ENCODE measurements at regions not wholly inside any gene's neighbourhood (a gene's known extent, or its start where the extent isn't known, plus 50 kb on each side); places are given as distances from the start of the nearest gene placed in this dataset.
A peak's percentile ranks its signal among the peaks of the same experiment; 100 is the strongest.

GRCh38 chr16:16850274-16850673, 471.3 kb downstream of the NPIPA7 start:
- Histone ChIP-seq H3K36me3 (no peaks in the 10 kb centered on the region), H3K9me3 (no peaks in the 10 kb centered on the region), H3K27me3 (no peaks in the 10 kb centered on the region), H3K4me1 (no peaks in the 10 kb centered on the region), H3K27ac (no peak overlapping the region), H3K4me3 (no peak overlapping the region)
- WGBS, 2 donors: 71 to 73% methylated on average over 5 of the region's 5 CpGs
- DNase-seq (ENCODE audit: low spot score in 2 of 2): no peak
- TF ChIP-seq CTCF (IDR thresholded peaks at IDR 0.05) (no peak), EP300 (IDR thresholded peaks at IDR 0.05) (no peak), POLR2A (IDR thresholded peaks at IDR 0.05) (no peak)

DNA sequence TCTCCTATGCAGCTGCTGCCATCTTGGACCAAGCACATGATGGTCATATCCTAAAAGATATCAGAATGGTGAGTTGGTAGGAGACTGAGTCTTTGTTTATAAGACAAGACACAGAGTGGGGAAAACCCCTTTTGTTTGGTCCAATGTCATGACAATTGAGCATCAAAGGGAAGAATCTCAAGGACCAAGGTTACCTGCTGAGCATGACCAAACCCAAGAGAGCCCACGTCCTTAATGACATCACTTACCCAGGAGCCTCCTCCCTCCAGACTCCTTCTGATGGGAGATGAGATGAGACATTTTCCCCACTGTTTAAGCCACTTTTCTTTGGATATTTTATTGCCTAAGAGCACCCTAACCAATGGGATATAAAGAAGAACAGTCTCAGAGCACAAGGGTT, 478.1 kb downstream of the NPIPA7 start:
- WGBS, 2 donors: 0% methylated on average over 1 of the region's 1 CpG
- no peak overlapping the region for H3K4me3 ChIP-seq

DNA sequence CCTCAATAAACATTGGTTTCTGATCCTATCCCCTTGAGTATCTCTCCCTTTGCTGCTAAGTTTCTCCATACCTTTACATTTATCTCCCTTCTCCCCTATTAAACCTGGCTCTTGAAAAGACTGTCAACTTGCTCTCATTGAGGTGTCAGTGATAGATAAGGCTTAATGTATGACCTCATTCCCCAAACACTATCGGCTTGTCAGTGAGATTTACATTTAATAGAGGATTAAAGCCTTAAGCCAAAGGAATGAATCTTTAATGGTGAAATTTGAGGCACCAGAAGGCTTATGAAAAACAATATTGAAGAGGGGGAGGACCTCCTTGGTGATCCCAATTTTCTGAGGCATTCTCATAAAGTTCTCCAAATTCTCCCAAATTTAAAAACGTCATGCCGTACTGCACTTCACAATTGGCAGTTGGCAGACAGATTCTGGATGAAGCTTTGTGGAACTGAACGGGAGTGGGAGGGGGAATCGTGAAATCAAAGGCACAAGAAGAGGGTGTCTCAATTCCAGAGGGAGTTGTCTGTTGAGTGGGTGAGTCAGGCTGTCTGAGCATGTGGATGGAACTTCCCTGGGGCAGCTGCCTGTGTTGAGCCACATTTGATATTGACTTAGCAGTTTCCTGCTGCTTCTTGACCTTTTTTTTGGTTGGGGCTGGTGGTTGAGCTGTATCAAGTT, 478.8 kb downstream of the NPIPA7 start:
- no peak for DNase-seq (ENCODE audit: low spot score in 2 of 2)

More for the DNA sequence above, 478.1 kb downstream of the NPIPA7 start:
- Histone ChIP-seq H3K27me3 (no peaks in the 10 kb centered on the region), H3K36me3 (no peaks in the 10 kb centered on the region), H3K9me3 (no peaks in the 10 kb centered on the region), H3K27ac (no peak overlapping the region), H3K4me1 (no peaks in the 10 kb centered on the region)
- no peak for DNase-seq (ENCODE audit: low spot score in 2 of 2)
- TF ChIP-seq EP300 (IDR thresholded peaks at IDR 0.05) (no peak), CTCF (IDR thresholded peaks at IDR 0.05) (no peak), POLR2A (IDR thresholded peaks at IDR 0.05) (no peak)

DNA sequence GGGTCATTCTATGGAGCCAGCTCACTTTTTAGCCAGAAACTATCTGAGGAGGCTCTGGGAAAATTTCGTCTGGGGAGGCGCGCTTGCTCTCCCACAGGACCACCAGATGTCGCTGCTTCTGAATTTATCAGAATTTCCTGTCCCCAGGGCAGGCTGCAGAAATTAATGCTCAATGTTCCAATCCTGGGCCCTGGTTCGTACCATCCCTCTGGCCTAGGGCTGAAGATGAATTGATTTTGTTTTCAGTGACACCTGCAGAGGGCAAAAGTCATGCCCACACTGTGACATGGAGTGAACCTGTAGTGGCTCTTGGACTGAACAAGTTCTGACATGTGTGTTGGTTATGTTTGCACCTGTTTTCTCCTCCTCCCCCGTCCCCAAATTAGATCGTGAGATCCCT, 482.6 kb downstream of the NPIPA7 start:
- TF ChIP-seq EP300 (IDR thresholded peaks at IDR 0.05) (no peak), POLR2A (IDR thresholded peaks at IDR 0.05) (no peak), CTCF (IDR thresholded peaks at IDR 0.05) (peak; percentile 52 to 72 (median 58))
- 21 to 25% methylated on average over 7 of the region's 7 CpGs for WGBS, 2 donors
- Histone ChIP-seq H3K4me3 (no peak overlapping the region), H3K9me3 (no peaks in the 10 kb centered on the region), H3K27me3 (no peaks in the 10 kb centered on the region), H3K4me1 (no peaks in the 10 kb centered on the region), H3K27ac (no peak overlapping the region), H3K36me3 (no peaks in the 10 kb centered on the region)
- peak in 1 of 2 donors; percentile 45 for DNase-seq (ENCODE audit: low spot score in 2 of 2)

More for the DNA sequence above, 478.8 kb downstream of the NPIPA7 start:
- Histone ChIP-seq H3K27ac (no peak overlapping the region), H3K36me3 (no peaks in the 10 kb centered on the region), H3K27me3 (no peaks in the 10 kb centered on the region), H3K9me3 (no peaks in the 10 kb centered on the region), H3K4me3 (no peak overlapping the region), H3K4me1 (no peaks in the 10 kb centered on the region)
- TF ChIP-seq EP300 (IDR thresholded peaks at IDR 0.05) (no peak), CTCF (IDR thresholded peaks at IDR 0.05) (no peak), POLR2A (IDR thresholded peaks at IDR 0.05) (no peak)
- 32 to 43% methylated on average over 5 of the region's 5 CpGs for WGBS, 2 donors

DNA sequence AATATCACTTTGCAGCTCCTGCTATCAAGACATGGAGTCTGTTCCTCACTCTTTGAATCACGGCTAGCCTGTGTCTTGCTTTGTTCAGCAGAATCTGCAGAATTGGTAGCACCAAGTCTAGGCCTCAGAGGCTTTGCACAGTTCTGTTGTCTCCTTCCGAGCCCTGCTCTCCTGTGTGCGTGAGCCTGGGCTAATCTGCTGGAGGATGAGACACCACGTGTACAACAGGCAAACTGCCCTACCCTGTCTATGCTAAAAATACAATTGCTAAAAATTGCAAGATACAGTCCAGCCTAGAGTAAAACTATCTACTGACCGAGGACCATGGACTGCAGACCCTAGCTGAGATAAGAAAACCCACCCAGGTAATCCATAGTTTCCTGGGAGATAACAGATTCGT, 484.7 kb downstream of the NPIPA7 start:
- H3K27me3 ChIP-seq: no peaks in the 10 kb centered on the region

More for the DNA sequence above, 484.7 kb downstream of the NPIPA7 start:
- no peaks in the 10 kb centered on the region for H3K9me3 ChIP-seq
- DNase-seq (ENCODE audit: low spot score in 2 of 2): no peak
- H3K4me1 ChIP-seq: no peaks in the 10 kb centered on the region
- no peak for TF ChIP-seq CTCF (IDR thresholded peaks at IDR 0.05)
- no peak for TF ChIP-seq POLR2A (IDR thresholded peaks at IDR 0.05)
- TF ChIP-seq EP300 (IDR thresholded peaks at IDR 0.05): no peak
- H3K4me3 ChIP-seq: no peak overlapping the region
- no peak overlapping the region for H3K27ac ChIP-seq
- WGBS, 2 donors: 82 to 88% methylated on average over 6 of the region's 6 CpGs
- H3K36me3 ChIP-seq: no peaks in the 10 kb centered on the region
